AG09309 (cell line): ENCODE measurements at regions not wholly inside any gene's neighbourhood (a gene's known extent, or its start where the extent isn't known, plus 50 kb on each side); places are given as distances from the start of the nearest gene placed in this dataset.

Experiments
- DNase-seq: peaks from one replicate; pipeline ENCODE4 v3.0.0-alpha.2; 2010; ENCODE audit warnings: low read depth
- H3K4me3 ChIP-seq: 2 replicates; pipeline ENCODE4 v1.5.1; 2011; ENCODE audit warnings: mild to moderate bottlenecking, low read depth, low read length, moderate library complexity; ENCODE audit not compliant: control insufficient read depth
- TF ChIP-seq, protein P1 (sequence below): IDR thresholded peaks from 2 replicates; pipeline ENCODE4 v1.5.1; 2011; ENCODE audit warnings: mild to moderate bottlenecking, low read depth, low read length, inconsistent platforms; ENCODE audit not compliant: insufficient read depth, control insufficient read depth; ENCODE audit errors: missing control alignments

DNA sequence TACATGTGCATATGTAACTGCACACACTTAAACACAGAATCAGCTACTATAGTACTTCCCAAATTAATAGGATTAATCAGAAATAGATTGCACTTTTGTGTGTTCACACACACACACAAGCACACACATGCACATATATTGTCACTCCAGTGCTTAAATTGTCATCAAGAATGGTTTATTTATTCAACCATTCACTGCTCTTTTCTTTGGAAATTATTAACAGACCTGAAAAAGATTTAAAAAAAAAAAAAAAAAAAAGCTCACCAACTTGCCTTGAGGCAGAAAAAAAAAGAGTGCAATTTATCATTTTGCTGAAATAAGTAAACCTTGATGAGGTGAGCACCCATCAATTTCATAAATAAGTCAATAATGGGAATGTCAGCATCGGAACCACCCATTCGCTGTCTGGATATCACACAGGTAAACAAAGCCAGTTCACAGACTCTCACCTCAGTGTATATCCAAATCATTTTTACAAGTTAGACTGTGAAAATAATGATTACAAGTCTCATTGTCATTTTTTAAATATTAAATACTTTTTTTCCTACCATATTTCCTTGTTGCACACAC, 562.8 kb downstream of the BNC2 start:
- DNase-seq = no peak
- H3K4me3 ChIP-seq = no peak overlapping the region
- TF ChIP-seq, protein P1, sequence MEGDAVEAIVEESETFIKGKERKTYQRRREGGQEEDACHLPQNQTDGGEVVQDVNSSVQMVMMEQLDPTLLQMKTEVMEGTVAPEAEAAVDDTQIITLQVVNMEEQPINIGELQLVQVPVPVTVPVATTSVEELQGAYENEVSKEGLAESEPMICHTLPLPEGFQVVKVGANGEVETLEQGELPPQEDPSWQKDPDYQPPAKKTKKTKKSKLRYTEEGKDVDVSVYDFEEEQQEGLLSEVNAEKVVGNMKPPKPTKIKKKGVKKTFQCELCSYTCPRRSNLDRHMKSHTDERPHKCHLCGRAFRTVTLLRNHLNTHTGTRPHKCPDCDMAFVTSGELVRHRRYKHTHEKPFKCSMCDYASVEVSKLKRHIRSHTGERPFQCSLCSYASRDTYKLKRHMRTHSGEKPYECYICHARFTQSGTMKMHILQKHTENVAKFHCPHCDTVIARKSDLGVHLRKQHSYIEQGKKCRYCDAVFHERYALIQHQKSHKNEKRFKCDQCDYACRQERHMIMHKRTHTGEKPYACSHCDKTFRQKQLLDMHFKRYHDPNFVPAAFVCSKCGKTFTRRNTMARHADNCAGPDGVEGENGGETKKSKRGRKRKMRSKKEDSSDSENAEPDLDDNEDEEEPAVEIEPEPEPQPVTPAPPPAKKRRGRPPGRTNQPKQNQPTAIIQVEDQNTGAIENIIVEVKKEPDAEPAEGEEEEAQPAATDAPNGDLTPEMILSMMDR = no peak

DNA sequence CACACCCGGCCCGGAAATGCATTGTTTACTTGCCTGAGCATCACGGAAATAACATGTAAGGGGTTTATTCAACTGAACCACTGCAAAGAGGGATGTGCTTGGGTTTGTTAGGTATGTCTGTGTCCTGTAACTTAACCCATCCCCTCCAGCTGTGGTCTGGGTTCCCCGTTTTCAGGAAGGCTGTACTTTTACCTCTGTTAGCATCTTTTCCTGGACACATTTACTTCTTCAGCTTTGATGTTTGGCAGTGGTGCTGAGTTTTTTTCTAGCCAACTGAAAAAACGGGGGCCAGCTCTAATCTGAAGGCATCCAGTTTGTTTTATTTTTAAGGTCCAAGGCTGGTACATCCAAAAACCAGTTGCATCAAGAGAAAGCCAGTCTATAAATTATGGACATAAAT, 561.8 kb downstream of the BNC2 start:
- TF ChIP-seq, protein P1 = no peak
- no peak overlapping the region for H3K4me3 ChIP-seq

DNA sequence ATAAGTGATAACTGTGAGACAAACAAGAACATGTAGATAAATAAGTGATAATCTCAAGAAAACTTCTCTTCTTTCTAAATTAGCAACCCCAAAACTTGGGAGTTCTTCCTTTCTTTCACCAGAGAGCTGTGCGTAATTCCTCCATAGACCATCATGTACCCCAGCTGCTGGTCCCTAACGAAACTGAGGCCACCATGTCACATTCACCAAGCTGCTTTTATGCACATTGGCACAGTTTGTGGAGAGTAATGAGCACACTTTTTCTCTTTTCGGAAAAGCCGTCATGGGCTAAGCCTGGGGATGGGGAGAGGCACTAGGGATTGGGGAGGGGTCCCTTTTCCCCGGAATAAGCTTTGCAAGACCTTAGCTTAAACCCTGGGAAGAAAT, 561.4 kb downstream of the BNC2 start:
- H3K4me3 ChIP-seq = no peak overlapping the region
- TF ChIP-seq, protein P1 = no peak
- no peak for DNase-seq

More for the DNA sequence above, 561.8 kb downstream of the BNC2 start:
- DNase-seq = no peak

DNA sequence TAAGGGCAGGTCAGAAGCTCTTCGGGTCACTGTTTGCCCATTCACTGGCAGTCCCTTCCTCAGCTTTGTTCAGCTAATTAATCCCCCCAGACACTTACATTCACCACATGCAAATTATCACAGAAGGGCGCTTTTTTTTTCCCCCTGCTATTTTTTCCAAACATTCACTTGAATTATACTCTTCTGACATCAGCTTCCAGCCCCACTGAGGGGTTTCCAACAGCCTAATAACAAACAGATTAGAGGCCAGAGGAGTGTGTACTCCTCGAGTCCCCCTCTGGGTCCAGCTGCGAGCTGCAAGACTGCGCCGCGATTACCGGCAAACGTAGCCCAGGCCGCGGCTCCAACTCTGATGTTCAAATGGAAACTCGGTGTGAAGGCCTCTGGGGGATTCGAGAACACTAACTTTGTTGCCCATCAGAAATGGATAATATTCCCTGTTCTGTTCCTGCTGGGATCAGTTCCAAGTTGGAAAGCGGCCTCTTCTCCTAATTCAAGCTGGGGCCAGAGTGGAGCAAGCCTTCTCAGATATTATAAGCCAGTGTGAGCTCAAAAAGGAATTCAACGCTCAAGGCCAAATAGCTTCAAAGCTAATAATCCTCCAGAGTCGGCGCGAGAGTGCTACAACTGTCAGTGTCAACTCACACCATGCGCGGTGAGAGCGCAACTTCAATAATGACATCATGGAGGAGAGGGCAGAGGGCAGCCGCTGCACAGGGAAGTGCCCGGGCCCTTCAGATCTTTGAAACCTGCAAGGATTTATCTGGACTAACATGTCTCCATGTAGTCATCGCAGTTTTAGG, 560.8 kb downstream of the BNC2 start:
- no peak for DNase-seq

DNA sequence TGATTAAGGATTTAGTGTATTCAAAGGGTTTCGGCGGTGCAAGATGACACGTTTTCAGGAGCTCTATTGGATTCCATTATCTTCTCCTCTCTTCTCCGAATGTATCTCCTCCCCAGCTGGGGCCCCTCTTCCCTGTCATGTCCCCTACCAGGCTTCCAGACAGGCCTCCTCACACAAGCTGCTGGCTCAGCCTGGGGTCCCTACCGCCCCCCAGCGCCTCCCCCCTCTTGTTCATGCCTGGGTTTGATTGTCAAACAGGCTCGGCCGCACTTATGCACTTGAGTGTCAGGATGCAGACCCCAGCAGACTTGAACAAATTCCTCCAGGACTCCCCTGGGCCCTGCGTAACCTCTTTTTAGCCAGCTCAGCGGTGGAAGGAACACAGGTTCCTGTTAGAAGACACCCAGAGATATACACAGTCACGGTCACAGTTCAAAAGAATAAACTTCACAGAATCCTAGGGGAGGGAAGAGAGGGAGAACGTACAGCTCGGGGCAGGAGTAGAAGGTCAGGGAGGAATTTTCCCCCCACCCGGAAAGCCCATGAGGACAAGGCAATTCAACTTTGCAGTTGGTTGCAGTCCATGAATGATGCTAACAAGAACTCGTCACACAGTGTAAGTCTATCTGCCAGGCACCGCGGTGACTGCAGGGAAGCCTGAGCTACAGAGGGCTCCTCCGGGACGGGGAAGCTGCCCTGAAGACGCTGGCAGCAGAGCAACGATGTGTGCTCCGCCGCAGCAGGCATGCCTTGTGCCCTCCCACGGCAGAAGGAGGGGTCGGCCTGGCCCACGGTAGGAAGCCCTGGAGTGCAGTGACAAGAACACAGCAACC, 560.0 kb downstream of the BNC2 start:
- no peak overlapping the region for H3K4me3 ChIP-seq
- TF ChIP-seq, protein P1 = no peak
- no peak for DNase-seq

More for the DNA sequence above, 560.8 kb downstream of the BNC2 start:
- TF ChIP-seq, protein P1 = no peak
- no peak overlapping the region for H3K4me3 ChIP-seq

DNA sequence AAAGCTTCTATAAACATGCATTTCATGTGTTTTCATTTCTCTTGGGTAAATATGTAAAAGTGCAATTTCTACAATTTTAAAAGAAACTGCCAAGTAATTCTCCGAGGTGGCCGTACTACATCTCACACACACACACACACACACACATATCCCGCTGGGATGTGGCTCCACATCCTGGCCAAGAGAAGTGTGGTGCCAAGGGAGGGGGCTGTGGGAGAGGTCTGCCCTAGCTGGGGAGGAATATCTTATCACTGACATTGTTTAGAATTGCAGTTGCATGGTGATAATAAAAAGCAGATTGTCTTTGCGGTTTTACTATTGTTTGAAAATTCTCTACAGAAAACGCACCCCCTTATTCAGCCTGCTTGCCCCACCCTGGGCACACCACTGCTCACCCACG, 558.4 kb downstream of the BNC2 start:
- DNase-seq = no peak
- H3K4me3 ChIP-seq = no peak overlapping the region
- TF ChIP-seq, protein P1 = no peak
